HCT116 (cell line): ENCODE measurements at regions not wholly inside any gene's neighbourhood (a gene's known extent, or its start where the extent isn't known, plus 50 kb on each side); places are given as distances from the start of the nearest gene placed in this dataset.

ENCODE experiments used
- ATAC-seq: fragments of 200-7000 bp; cut with Tn5 transposase; 2 replicates; pipeline ENCODE4 v1.9.1; 2020; ENCODE audit warnings: mild to moderate bottlenecking, moderate library complexity
- BruUV-seq: library from RNA; stranded (reverse); fragments of 400-500 nt; replicated peaks from 2 replicates; lab custom pipeline; 2021; lab: Mats Ljungman, UMichigan
- CTCF ChIA-PET: fragments of 300-600 bp; sonication (Branson Sonifier 250); formaldehyde crosslinking; loops from one replicate; lab custom pipeline; 2021; ENCODE audit warnings: antibody characterized with exemption; lab: Charles Lee
- POLR2A ChIA-PET: fragments of 300-600, 350-600 bp; sonication (Branson Sonifier 250); formaldehyde crosslinking; loops from one replicate; lab custom pipeline; 2021; ENCODE audit warnings: antibody characterized with exemption; lab: Charles Lee
- RAD21 ChIA-PET, 2 experiments: fragments of 300-600 bp; sonication (Branson Sonifier 250); formaldehyde crosslinking; loops; one replicate each; lab custom pipeline; 2023; ENCODE audit warnings: low total read pairs in 2 of 2; ENCODE audit not compliant: uncharacterized antibody in 2 of 2, unreplicated experiment in 2 of 2, low non-redundant PET in 1 of 2; lab: Charles Lee
- DNase-seq: peaks from one replicate; pipeline ENCODE4 v3.0.0-alpha.2; 2010; ENCODE audit warnings: low read depth, low spot score
- H2AFZ ChIP-seq: fragments of 200-600 bp; shearing (Covaris generic), sonication (generic); 2 replicates; pipeline ENCODE4 v1.6.1; 2017; ENCODE audit warnings: low read depth, mixed run types, mixed read lengths, antibody characterized with exemption, low read length; ENCODE audit not compliant: poor library complexity, severe bottlenecking
- H3K27ac ChIP-seq: 2 replicates; pipeline ENCODE4 v1.5.1; 2012; ENCODE audit warnings: low read depth, low read length
- H3K27me3 ChIP-seq: fragments of 200-600 bp; sonication (generic); 2 replicates; pipeline ENCODE4 v1.6.1; 2016; ENCODE audit warnings: mixed run types, low read length, mixed read lengths; ENCODE audit not compliant: insufficient read depth
- H3K36me3 ChIP-seq, 2 experiments: fragments of 200-500 bp in 1 of 2; fragments of 200-600 bp in 1 of 2; sonication (Bioruptor generic) in 1 of 2; sonication (generic) in 1 of 2; 2 replicates each; pipeline versions ENCODE4 v1.5.1 to v1.6.1; 2014 to 2016; ENCODE audit warnings: low read length in 2 of 2, inconsistent platforms in 1 of 2, mixed read lengths in 1 of 2, mixed run types in 1 of 2; ENCODE audit not compliant: insufficient read depth in 2 of 2, control insufficient read depth in 1 of 2
- H3K4me1 ChIP-seq, 2 experiments: fragments of 200-600 bp in 1 of 2; sonication (generic) in 1 of 2; 2 replicates each; pipeline versions ENCODE4 v1.5.1 to v1.6.1; 2012 to 2017; ENCODE audit warnings: low read length in 2 of 2, inconsistent platforms in 1 of 2, mild to moderate bottlenecking in 1 of 2, mixed read lengths in 1 of 2, mixed run types in 1 of 2, moderate library complexity in 1 of 2; ENCODE audit not compliant: insufficient read depth in 2 of 2, control insufficient read depth in 1 of 2
- H3K4me2 ChIP-seq: fragments of 200-600 bp; sonication (generic); 2 replicates; pipeline ENCODE4 v1.6.1; 2017; ENCODE audit warnings: mixed run types, low read length, mixed read lengths
- H3K4me3 ChIP-seq, 2 experiments: fragments of 200-600 bp in 1 of 2; sonication (generic) in 1 of 2; replicated peaks in 1 of 2; 2 replicates each; pipeline ENCODE4 v1.5.1; 2011 to 2016; ENCODE audit warnings: low read length in 2 of 2, control low read depth in 1 of 2, low read depth in 1 of 2, mild to moderate bottlenecking in 1 of 2, mixed read lengths in 1 of 2, mixed run types in 1 of 2
- H3K79me2 ChIP-seq: fragments of 200-600 bp; sonication (generic); 2 replicates; pipeline ENCODE4 v1.6.1; 2017; ENCODE audit warnings: mild to moderate bottlenecking, mixed run types, low read length, moderate library complexity, mixed read lengths; ENCODE audit not compliant: insufficient read depth
- H3K9ac ChIP-seq: fragments of 200-600 bp; sonication (generic); 2 replicates; pipeline ENCODE4 v1.6.1; 2016; ENCODE audit warnings: low read length, mixed read lengths
- H3K9me2 ChIP-seq: fragments of 200-600 bp; sonication (generic), shearing (Covaris generic); 2 replicates; pipeline ENCODE4 v1.6.1; 2017; ENCODE audit warnings: mixed run types, mild to moderate bottlenecking, moderate library complexity; ENCODE audit not compliant: insufficient read depth
- H3K9me3 ChIP-seq, 2 experiments: fragments of 200-500 bp in 1 of 2; fragments of 200-600 bp in 1 of 2; sonication (Bioruptor generic) in 1 of 2; sonication (generic) in 1 of 2; 2 replicates each; pipeline ENCODE4 v1.6.1; 2014 to 2017; ENCODE audit warnings: low read length in 2 of 2, mixed read lengths in 2 of 2, inconsistent platforms in 1 of 2, low read depth in 1 of 2, mild to moderate bottlenecking in 1 of 2, mixed run types in 1 of 2, moderate library complexity in 1 of 2; ENCODE audit not compliant: control insufficient read depth in 1 of 2, insufficient read depth in 1 of 2
- H4K20me1 ChIP-seq: fragments of 200-600 bp; sonication (generic), shearing (Covaris generic); 2 replicates; pipeline ENCODE4 v1.6.1; 2017; ENCODE audit warnings: mixed run types, mild to moderate bottlenecking, moderate library complexity; ENCODE audit not compliant: insufficient read depth
- CEBPB ChIP-seq: IDR thresholded peaks from 2 replicates; pipeline ENCODE4 v1.6.1; 2012; ENCODE audit warnings: low read depth
- EGR1 ChIP-seq: IDR thresholded peaks from 2 replicates; pipeline ENCODE4 v1.6.1; 2012; ENCODE audit warnings: low read depth
- ELF1 ChIP-seq: IDR thresholded peaks from 2 replicates; pipeline ENCODE4 v1.6.1; 2012; ENCODE audit warnings: low read depth, borderline replicate concordance
- FOSL1 ChIP-seq: IDR thresholded peaks from 2 replicates; pipeline ENCODE4 v1.6.1; 2012; ENCODE audit warnings: low read depth
- RAD21 ChIP-seq: IDR thresholded peaks from 2 replicates; pipeline ENCODE4 v1.6.1; 2012; ENCODE audit warnings: low read depth, mild to moderate bottlenecking
- REST ChIP-seq: IDR thresholded peaks from 2 replicates; pipeline ENCODE4 v1.6.1; 2012; ENCODE audit warnings: low read depth
- SIN3A ChIP-seq: IDR thresholded peaks from 2 replicates; pipeline ENCODE4 v1.6.1; 2012; ENCODE audit warnings: low read depth
- SRF ChIP-seq: IDR thresholded peaks from 2 replicates; pipeline ENCODE4 v1.6.1; 2012; ENCODE audit warnings: low read depth
- TCF7L2 ChIP-seq: IDR thresholded peaks from 2 replicates; pipeline ENCODE4 v1.7.0; 2011; ENCODE audit warnings: borderline replicate concordance, inconsistent platforms; ENCODE audit not compliant: insufficient read depth, insufficient read length; ENCODE audit errors: extremely low read depth
- intact Hi-C: fragments of 100-400 bp; cut with micrococcal nuclease; formaldehyde crosslinking; loops from 2 replicates; pipeline ENCODE4 v1.10.0; 2022
- TF ChIP-seq, protein P1 (sequence below), 3 experiments: fragments of 200-600 bp in 1 of 3; sonication (generic) in 1 of 3; IDR thresholded peaks in 2 of 3; conservative IDR thresholded peaks in 1 of 3; 2 replicates each; pipeline ENCODE4 v1.5.1; 2012 to 2017; ENCODE audit warnings: low read depth in 2 of 3, low read length in 2 of 3, antibody characterized with exemption in 1 of 3, borderline replicate concordance in 1 of 3, control low read depth in 1 of 3, mild to moderate bottlenecking in 1 of 3, mixed read lengths in 1 of 3, mixed run types in 1 of 3, moderate library complexity in 1 of 3; ENCODE audit not compliant: insufficient read depth in 1 of 3
- TF ChIP-seq, protein P2 (sequence below): IDR thresholded peaks from 2 replicates; pipeline ENCODE4 v1.6.1; 2012

GRCh38 chr3:96450699-96451098, 363.7 kb upstream of the EPHA6 start:
- POLR2A ChIA-PET: no interaction called here
- TF ChIP-seq ELF1 (no peak), REST (no peak), EGR1 (no peak), SRF (no peak), FOSL1 (no peak), SIN3A (no peak), TCF7L2 (no peak), RAD21 (no peak), CEBPB (no peak)
- TF ChIP-seq, protein P1, sequence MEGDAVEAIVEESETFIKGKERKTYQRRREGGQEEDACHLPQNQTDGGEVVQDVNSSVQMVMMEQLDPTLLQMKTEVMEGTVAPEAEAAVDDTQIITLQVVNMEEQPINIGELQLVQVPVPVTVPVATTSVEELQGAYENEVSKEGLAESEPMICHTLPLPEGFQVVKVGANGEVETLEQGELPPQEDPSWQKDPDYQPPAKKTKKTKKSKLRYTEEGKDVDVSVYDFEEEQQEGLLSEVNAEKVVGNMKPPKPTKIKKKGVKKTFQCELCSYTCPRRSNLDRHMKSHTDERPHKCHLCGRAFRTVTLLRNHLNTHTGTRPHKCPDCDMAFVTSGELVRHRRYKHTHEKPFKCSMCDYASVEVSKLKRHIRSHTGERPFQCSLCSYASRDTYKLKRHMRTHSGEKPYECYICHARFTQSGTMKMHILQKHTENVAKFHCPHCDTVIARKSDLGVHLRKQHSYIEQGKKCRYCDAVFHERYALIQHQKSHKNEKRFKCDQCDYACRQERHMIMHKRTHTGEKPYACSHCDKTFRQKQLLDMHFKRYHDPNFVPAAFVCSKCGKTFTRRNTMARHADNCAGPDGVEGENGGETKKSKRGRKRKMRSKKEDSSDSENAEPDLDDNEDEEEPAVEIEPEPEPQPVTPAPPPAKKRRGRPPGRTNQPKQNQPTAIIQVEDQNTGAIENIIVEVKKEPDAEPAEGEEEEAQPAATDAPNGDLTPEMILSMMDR (IDR thresholded peaks at IDR 0.05 in 2 of 3, conservative IDR thresholded peaks at IDR 0.05 in 1 of 3; ENCODE audit: borderline replicate concordance in 1 of 3, insufficient read depth in 1 of 3, low read depth in 2 of 3, low read length in 2 of 3): no peak
- TF ChIP-seq, protein P2, sequence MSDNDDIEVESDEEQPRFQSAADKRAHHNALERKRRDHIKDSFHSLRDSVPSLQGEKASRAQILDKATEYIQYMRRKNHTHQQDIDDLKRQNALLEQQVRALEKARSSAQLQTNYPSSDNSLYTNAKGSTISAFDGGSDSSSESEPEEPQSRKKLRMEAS: no peak
- no peak overlapping the region for H3K27ac ChIP-seq
- BruUV-seq: no TSS peak
- CTCF ChIA-PET: no interaction called here
- H3K9me3 ChIP-seq: peaks cover 15 to 32% of the 10 kb centered on the region in 2 experiments; a peak in 2 of 4 replicates
- H3K4me3 ChIP-seq: no peak overlapping the region
- H3K4me1 ChIP-seq: no peaks in the 10 kb centered on the region
- intact Hi-C loops: no loop called here
- H3K36me3 ChIP-seq: no peaks in the 10 kb centered on the region
- no peak overlapping the region for H3K4me2 ChIP-seq
- no peak for DNase-seq
- no peak for ATAC-seq
- RAD21 ChIA-PET: no interaction called here
- no peaks in the 10 kb centered on the region for H3K79me2 ChIP-seq
- H3K9me2 ChIP-seq: no peaks in the 10 kb centered on the region
- no peak overlapping the region for H3K9ac ChIP-seq
- H2AFZ ChIP-seq: no peak overlapping the region
- no peaks in the 10 kb centered on the region for H4K20me1 ChIP-seq
- no peaks in the 10 kb centered on the region for H3K27me3 ChIP-seq
